ENCODE measurements at regions not wholly inside any gene's neighbourhood (a gene's known extent, or its start where the extent isn't known, plus 50 kb on each side); places are given as distances from the start of the nearest gene placed in this dataset.
"Not testable (repeated sequence)": the region's sequence is repeated elsewhere in the genome, so short reads cannot be mapped to it uniquely, and the experiment has no call there.

DNA sequence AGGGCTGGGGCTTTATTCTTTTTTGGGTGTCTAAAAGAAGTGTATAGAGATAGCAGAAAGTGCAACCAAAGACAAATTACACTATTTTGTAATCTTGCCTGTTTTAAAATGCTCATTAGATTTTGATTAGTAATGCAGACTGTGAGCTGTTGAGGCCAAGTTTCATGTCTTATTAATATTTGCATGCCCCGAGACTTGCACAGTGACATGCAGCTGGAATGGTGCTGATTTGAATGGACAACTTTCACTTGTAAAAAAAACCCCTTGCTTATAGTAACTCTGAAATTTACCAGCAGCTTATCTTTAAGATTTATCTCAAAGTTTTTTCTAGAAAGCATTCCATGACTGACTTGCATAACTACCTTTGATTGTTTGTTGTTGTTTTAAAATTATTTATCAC, 835.1 kb upstream of the IGFBP7 start:
- no peak overlapping the region for H3K27ac Mint-ChIP-seq (ENCODE audit: unreplicated experiment)
- BruUV-seq (replicated peaks), result no TSS peak
- H3K4me1 Mint-ChIP-seq (ENCODE audit: low read depth, unreplicated experiment), result no peaks in the 10 kb centered on the region
- intact Hi-C loops (cut with micrococcal nuclease; ENCODE audit: unreplicated experiment), result no loop called here
- ChIA-PET POLR2A (no interaction called here), CTCF (no interaction called here)
- Histone ChIP-seq H3K4me1 (no peaks in the 10 kb centered on the region), H3K36me3 (ENCODE audit: control insufficient read depth, insufficient read depth, low read length) (no peaks in the 10 kb centered on the region), H3K27me3 (replicated peaks; ENCODE audit: control insufficient read depth, insufficient read depth, low read length) (no peaks in the 10 kb centered on the region), H3K4me3 (ENCODE audit: low read depth, low read length) (no peak overlapping the region), H3K9me3 (no peaks in the 10 kb centered on the region)
- TF ChIP-seq, protein P1, sequence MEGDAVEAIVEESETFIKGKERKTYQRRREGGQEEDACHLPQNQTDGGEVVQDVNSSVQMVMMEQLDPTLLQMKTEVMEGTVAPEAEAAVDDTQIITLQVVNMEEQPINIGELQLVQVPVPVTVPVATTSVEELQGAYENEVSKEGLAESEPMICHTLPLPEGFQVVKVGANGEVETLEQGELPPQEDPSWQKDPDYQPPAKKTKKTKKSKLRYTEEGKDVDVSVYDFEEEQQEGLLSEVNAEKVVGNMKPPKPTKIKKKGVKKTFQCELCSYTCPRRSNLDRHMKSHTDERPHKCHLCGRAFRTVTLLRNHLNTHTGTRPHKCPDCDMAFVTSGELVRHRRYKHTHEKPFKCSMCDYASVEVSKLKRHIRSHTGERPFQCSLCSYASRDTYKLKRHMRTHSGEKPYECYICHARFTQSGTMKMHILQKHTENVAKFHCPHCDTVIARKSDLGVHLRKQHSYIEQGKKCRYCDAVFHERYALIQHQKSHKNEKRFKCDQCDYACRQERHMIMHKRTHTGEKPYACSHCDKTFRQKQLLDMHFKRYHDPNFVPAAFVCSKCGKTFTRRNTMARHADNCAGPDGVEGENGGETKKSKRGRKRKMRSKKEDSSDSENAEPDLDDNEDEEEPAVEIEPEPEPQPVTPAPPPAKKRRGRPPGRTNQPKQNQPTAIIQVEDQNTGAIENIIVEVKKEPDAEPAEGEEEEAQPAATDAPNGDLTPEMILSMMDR (IDR thresholded peaks at IDR 0.05; ENCODE audit: insufficient read depth in 1 of 2, low read depth in 1 of 2, low read length in 1 of 2, severe bottlenecking in 1 of 2, unreplicated experiment in 1 of 2), result no peak
- DNase-seq, result no peak
- no peaks in the 10 kb centered on the region for H3K9me3 Mint-ChIP-seq (ENCODE audit: unreplicated experiment)
- no peaks in the 10 kb centered on the region for H3K27me3 Mint-ChIP-seq (ENCODE audit: insufficient read depth, unreplicated experiment)
- no peak overlapping the region for H3K4me3 Mint-ChIP-seq (ENCODE audit: unreplicated experiment)
- H3K36me3 Mint-ChIP-seq (ENCODE audit: insufficient read depth, unreplicated experiment), result no peaks in the 10 kb centered on the region

DNA sequence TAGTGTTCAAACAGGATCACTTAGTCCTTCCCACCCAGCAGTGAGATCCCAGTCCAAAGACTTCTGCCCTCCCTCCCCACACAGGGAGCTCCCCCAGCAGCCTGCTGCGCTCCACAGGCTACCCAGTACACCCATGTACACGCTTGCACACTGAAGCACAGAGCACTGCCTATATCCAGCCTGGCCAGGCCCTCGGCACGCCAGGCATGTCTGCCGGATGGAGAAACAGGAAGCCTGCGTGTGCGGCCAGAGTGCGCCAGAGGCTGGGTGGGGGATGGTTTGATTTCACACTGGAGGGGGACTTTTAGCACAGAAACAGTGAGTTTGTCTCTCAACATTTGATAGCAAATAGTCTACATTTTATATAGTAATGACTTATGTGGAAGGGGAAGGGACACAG, 833.5 kb upstream of the IGFBP7 start:
- intact Hi-C loops (cut with micrococcal nuclease; ENCODE audit: unreplicated experiment), result no loop called here
- Mint-ChIP-seq H3K4me1 (ENCODE audit: low read depth, unreplicated experiment) (no peaks in the 10 kb centered on the region), H3K27ac (ENCODE audit: unreplicated experiment) (no peak overlapping the region), H3K36me3 (ENCODE audit: insufficient read depth, unreplicated experiment) (no peaks in the 10 kb centered on the region), H3K4me3 (ENCODE audit: unreplicated experiment) (no peak overlapping the region), H3K27me3 (ENCODE audit: insufficient read depth, unreplicated experiment) (no peaks in the 10 kb centered on the region), H3K9me3 (ENCODE audit: unreplicated experiment) (no peaks in the 10 kb centered on the region)
- Histone ChIP-seq H3K27me3 (replicated peaks; ENCODE audit: control insufficient read depth, insufficient read depth, low read length) (no peaks in the 10 kb centered on the region), H3K4me3 (ENCODE audit: low read depth, low read length) (no peak overlapping the region), H3K4me1 (no peaks in the 10 kb centered on the region), H3K9me3 (no peaks in the 10 kb centered on the region), H3K36me3 (ENCODE audit: control insufficient read depth, insufficient read depth, low read length) (no peaks in the 10 kb centered on the region)
- TF ChIP-seq, protein P1 (IDR thresholded peaks at IDR 0.05; ENCODE audit: insufficient read depth in 1 of 2, low read depth in 1 of 2, low read length in 1 of 2, severe bottlenecking in 1 of 2, unreplicated experiment in 1 of 2), result no peak
- DNase-seq, result no peak
- ChIA-PET POLR2A (no interaction called here), CTCF (no interaction called here)
- BruUV-seq (replicated peaks), result no TSS peak

DNA sequence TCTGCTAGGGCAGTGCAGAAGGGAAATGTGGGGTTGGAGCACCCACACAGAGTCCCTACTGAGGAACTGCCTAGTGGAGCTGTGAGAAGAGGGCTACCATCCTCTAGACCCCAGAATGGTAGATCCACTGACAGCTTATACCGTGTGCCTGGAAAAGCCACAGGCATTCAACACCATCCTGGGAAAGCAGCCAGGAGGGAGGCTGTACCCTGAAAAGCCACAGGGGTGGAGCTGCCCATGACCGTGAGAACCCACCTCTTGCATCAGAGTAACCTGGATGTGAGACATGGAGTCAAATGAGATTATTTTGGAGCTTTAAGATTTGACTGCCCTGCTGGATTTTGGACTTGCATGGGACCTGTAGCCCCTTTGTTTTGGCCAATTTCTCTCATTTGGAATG, 827.1 kb upstream of the IGFBP7 start:
- intact Hi-C loops (cut with micrococcal nuclease; ENCODE audit: unreplicated experiment); H3K27ac Mint-ChIP-seq (ENCODE audit: unreplicated experiment); CTCF ChIA-PET; H3K9me3 Mint-ChIP-seq (ENCODE audit: unreplicated experiment); H3K27me3 ChIP-seq (replicated peaks; ENCODE audit: control insufficient read depth, insufficient read depth, low read length); H3K4me1 Mint-ChIP-seq (ENCODE audit: low read depth, unreplicated experiment); DNase-seq; H3K36me3 ChIP-seq (ENCODE audit: control insufficient read depth, insufficient read depth, low read length); H3K4me3 Mint-ChIP-seq (ENCODE audit: unreplicated experiment); H3K4me3 ChIP-seq (ENCODE audit: low read depth, low read length); BruUV-seq (replicated peaks); H3K27me3 Mint-ChIP-seq (ENCODE audit: insufficient read depth, unreplicated experiment); H3K36me3 Mint-ChIP-seq (ENCODE audit: insufficient read depth, unreplicated experiment); H3K4me1 ChIP-seq; POLR2A ChIA-PET; H3K9me3 ChIP-seq: not testable (repeated sequence)

DNA sequence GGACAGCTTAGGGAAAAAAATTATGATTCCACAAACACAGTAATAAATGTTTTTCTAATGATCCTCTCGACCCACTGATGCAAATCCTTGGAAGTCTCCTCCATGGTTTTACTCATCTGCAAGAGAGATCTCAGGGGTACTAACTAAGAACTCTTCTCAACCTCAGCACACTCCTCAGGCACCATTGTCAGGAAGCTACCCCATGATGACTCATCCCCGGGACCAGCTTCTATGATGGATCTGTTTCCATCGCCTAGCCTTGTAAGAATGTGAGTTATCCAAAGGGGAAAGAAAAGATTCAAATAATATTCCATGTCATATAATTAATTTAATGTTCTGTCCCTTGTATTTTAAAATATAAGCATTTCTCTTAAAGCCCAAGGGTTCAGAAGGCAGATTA, 816.1 kb upstream of the IGFBP7 start:
- ChIA-PET CTCF (no interaction called here), POLR2A (no interaction called here)
- Histone ChIP-seq H3K4me3 (ENCODE audit: low read depth, low read length) (no peak overlapping the region), H3K4me1 (no peaks in the 10 kb centered on the region), H3K36me3 (ENCODE audit: control insufficient read depth, insufficient read depth, low read length) (no peaks in the 10 kb centered on the region), H3K27me3 (replicated peaks; ENCODE audit: control insufficient read depth, insufficient read depth, low read length) (no peaks in the 10 kb centered on the region), H3K9me3 (no peaks in the 10 kb centered on the region)
- Mint-ChIP-seq H3K36me3 (ENCODE audit: insufficient read depth, unreplicated experiment) (no peaks in the 10 kb centered on the region), H3K9me3 (ENCODE audit: unreplicated experiment) (no peaks in the 10 kb centered on the region), H3K27ac (ENCODE audit: unreplicated experiment) (no peak overlapping the region), H3K4me3 (ENCODE audit: unreplicated experiment) (no peak overlapping the region), H3K27me3 (ENCODE audit: insufficient read depth, unreplicated experiment) (no peaks in the 10 kb centered on the region), H3K4me1 (ENCODE audit: low read depth, unreplicated experiment) (no peaks in the 10 kb centered on the region)
- no peak for DNase-seq
- TF ChIP-seq, protein P1 (IDR thresholded peaks at IDR 0.05; ENCODE audit: insufficient read depth in 1 of 2, low read depth in 1 of 2, low read length in 1 of 2, severe bottlenecking in 1 of 2, unreplicated experiment in 1 of 2), result no peak
- intact Hi-C loops (cut with micrococcal nuclease; ENCODE audit: unreplicated experiment), result no loop called here
- BruUV-seq (replicated peaks), result no TSS peak

Data from Caco-2 (cell line).